ENCODE measurements at regions not wholly inside any gene's neighbourhood (a gene's known extent, or its start where the extent isn't known, plus 50 kb on each side); places are given as distances from the start of the nearest gene placed in this dataset.
"Not testable (repeated sequence)": the region's sequence is repeated elsewhere in the genome, so short reads cannot be mapped to it uniquely, and the experiment has no call there.

DNA sequence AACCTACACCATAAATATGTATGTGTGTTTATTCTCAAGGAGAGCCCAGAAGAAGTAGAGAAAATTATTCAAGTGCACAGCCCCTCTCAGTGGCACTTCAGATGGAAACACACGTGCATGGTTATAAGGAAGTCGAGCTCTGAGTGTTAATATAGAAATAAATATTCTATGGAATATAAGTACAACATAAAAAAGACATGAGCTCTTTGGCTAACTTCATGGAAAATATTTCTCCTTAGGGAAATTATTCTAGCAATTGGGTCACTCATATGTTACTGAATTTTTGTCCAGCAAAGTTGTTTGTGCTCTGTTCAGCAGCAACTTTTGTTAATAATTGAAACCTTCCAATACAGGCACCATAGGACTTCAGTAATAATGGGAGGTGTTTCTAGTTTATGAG lies 939.0 kb downstream of the LRFN5 start:
- DNase-seq, result no peak

DNA sequence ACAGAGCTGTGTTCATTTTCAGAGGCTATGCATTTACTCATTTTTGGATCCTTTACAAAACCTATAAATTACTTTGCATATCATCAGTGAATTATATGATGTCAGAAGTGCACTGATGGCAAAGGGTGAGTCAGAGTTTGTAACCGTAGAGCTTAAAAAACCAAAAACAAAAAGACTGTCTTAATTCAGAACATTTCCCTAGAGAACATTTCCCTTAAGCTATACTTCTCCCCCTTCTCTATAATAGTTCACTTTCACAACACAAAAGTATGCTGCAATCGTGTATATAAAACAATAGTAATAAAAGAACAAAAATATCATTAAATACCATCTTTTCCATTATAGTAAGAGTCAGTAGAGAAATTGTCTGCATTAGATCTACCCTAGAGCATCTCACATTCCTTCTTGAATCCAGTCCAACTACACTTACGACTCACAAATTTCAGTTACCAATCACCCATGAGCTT lies 934.9 kb downstream of the LRFN5 start:
- DNase-seq, result no peak

DNA sequence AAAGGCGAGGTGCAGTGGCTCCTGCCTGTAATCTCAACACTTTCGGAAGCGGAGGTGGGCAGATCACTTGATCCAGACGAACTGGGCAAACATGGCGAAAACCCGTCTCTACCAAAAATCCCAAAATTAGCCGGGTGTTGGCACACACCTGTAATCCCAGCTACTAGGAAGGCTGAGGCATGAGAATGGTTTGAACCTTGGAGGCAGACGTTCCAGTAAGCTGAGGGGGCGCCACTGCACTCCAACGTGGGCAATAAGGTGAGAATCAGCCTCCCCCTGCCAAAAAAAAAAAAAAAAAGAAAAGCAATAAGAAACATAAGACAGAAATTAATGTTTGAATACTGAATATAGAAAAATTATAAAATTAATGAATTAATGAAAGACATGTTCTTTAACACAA lies 928.7 kb downstream of the LRFN5 start:
- no peak for DNase-seq

DNA sequence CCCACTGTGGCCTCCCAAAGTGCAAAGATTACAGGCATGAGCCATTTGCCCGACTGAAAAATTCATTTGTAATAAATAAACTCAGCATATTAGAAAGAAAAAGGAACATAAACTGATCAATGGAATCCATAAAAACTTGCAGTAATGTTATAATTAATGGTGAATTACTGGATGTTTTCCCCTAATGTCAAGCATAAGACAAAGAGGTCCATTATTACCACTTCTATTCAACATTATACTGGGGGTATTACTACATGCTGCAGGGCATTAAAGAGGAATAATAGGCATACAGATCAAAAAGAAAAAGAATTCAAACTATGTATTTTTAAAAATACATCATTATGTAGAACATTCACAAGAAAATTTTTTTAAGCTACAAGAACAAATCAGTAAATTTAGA lies 926.8 kb downstream of the LRFN5 start:
- no peak for DNase-seq

DNA sequence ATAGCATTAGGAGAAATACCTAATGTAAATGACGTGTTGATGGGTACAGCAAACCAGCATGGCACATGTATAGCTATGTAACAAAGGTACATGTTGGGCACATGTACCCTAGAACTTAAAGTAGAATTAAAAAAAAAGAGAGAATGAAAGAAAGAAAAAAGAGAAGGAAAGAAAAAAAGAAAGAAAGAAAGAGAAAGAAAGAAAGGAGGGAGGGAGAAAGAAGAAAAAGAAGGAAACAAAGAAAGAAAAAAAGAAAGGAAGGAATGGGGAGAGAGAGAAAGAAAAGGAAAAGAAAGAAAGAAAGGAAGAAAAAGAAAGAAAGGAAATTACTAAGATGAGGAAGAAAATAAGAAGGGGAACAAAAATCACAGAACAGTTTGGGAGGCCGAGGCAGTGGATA lies 925.5 kb downstream of the LRFN5 start:
- no peak for DNase-seq

DNA sequence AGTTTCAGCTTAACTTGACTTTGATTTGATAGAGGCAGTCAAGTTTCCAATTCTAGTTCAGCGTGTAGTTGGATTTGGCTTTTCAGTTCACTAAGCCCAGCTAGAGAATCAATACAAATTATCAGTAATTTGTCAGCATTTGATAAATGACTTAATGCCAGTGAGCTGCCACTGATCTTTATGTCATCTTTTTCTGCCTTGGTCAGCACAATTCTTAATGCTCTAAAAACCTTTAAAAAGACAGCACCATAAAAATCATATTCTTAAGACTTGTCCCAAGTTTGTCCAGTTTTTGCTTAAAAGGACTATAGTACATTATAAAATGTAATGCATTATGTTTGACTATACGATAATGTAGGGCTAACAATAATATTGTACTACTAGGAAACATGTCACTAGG lies 920.5 kb downstream of the LRFN5 start:
- no peak for DNase-seq

DNA sequence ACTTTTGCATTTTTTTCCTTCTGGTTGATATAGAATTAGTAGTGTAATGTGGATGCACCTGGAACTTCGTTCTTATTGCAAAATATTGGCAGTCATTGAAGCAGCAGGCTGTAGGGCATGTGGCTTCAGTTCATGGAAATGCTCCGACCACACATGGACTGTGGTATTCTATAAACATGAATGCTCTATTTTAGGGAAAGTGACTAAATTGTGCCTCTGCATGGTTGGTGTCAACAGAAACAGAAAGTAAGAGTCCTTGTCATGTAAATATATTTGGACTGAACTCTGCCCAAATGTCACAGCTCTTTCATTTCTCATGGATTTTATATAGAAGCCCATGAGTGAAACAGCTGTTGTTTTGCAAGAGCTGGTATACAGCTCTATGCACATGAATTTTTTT lies 917.0 kb downstream of the LRFN5 start:
- no peak for DNase-seq

DNA sequence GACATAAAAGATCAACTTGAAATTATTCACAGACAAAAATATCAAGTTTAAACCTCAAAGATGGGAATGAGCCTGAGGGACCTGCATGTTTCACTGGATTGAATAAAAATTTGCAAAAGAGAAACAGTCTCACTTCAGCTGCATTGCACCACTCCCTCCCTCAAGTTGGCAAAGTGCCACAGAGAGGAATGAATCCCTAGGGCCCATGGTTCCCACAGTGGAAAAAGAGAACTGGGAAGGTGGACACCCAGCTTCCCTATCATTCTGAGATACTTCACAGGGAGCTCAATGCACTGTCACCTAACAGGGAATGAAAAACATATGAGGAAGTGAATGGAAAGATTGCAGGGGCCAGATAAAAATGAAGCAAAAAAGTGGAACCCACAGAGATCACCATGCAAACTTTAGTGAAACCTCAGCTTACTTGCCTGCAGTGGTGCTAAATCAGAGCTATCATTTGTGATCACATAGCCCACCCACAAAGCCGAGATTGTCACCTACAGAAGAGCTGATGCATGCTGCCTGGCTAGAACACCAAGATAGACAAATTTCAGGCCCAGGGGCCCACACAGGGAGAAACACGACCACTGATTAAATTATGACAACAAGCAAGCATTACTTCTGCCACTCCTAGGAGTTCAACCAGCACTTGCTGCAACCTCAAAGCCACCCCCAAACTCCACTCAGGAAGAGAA lies 911.3 kb downstream of the LRFN5 start:
- no peak for DNase-seq

DNA sequence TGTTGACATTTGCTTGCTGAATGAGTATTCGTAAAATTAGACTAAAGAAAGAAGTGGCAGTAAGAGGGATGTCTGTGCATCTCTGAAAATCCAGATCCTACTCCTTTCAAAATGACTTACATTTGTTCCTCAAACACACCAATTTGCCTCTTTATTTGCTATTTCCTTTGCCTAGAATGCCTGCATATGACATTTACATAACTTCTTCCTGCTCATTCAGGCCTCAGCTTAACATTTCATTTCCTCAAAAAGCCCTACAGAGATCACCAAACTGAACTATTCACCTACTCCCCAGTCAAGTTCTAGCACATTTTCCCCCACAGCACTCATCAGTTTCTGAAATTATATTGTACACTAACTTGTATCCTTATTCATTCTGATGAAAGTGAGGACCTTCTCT lies 907.2 kb downstream of the LRFN5 start:
- DNase-seq, result no peak

DNA sequence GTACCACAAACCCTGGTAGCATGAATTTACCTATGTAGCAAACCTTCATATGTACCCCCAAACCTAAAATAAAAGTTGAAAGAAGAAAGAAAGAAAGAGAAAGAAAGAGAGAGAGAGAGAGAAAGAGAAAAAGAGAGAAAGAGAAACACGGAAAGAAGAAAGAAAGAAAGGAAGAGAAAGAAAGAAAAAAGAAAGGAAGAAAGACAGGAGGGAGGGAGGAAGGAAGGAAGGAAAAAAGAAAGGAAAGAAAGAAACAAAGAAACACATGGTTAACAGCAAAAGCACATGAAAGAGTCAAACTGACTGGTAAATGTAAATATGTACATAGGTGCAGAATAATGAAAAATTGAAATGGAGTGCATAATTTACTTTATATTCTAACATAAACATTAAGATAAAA lies 903.4 kb downstream of the LRFN5 start:
- no peak for DNase-seq

DNA sequence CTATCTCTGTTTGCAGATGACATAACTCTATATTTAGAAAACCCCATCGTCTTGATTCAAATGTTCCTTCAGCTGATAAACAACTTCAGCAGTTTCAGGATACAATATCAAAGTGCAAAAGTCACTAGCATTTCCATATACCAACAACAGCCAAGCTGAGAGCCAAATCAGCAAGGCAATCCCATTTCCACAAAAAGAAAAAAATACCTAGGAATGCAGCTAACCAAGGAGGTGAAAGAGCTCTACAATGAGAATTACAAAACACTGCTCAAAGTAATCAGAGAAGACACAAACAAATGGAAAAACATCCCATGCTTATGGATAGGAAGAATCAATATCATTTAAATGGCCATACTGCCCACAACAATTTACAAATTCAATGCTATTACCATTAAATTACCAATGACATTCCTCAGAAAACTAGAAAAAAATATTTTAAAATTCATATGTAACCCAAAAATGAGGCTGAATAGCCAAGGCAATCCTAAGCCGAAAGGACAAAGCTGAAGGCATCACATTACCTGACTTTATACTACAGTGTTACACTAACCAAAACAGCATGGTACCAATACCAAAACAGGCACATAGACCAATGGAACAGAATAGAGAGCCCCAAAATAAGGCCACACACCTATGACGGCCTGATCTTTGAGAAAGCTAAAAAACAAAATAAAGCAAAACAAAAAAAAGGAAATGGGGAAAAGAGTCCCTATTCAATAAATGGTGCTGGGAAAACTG lies 901.7 kb downstream of the LRFN5 start:
- no peak for DNase-seq

DNA sequence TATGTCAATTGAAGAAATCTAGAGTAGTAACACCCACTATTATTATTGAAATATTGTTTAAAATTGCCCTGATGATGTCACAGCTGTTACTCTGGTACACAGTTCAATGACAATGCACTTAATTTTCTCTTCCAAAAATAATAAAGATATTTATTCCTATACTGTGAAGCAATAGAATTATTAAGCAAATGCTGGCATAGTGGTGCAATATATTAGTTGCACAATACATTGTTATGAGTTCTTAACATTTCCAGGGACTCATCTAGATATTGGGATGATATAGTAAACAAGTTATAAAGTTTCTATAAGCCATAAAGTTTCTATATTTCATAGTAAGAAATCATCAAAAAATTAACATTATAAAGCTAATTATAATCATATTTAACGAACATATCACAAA lies 897.8 kb downstream of the LRFN5 start:
- no peak for DNase-seq

DNA sequence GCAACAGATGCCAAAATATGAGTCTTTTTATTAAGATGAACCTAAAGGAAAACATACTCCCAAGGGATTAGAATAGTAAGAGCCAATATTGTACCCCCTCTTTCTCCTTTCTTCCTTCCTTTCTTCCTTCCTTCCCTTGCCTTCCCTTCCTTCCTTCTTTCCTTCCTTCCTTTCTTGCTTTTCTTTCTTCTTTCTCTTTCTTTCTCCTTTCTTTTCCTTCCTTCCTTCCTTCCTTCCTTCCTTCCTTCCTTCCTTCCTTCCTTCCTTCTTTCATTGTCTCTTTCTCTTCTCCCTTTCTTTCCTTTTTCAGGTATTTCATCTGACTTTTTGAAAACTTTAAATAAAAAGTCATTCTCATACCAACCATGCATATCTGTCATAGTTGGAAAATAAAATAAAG lies 892.5 kb downstream of the LRFN5 start:
- DNase-seq, result no peak

DNA sequence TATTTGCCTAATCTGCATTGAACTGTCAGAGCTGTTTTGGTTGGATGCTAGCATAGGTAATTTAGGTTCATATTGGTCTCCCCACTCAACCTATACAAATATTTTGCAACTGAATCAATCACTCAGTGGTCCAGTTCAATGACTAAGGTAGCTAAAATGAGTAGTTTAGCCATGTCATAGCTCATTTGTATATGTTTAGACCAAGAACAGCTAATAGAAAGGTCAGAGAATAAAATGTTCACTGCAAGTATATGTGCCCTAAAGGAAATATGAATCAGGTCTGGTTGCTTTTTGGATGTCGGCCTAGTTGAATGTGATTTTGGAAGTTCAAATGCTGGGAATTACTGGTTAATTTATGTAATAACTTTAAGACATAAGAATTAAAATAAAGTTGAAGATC lies 883.9 kb downstream of the LRFN5 start:
- no peak for DNase-seq

DNA sequence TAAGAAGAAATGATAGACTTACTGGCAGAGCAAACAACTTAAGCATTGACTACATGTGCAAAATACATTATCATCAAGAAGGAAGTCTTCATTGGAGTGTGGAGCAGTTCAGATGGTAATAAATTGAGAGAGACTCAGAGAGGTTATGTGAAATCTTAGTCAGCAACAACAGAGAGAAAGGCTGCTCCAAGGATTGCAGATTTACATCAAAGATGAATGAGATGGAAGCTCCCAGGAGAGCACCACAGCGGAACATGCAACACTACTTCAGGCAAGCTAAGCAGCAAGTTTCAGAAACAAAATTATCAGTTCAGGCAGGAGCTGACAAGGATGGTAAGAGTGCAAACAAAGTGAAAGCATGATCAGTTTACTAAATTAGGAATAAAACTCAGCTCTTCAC lies 882.3 kb downstream of the LRFN5 start:
- DNase-seq, result no peak

DNA sequence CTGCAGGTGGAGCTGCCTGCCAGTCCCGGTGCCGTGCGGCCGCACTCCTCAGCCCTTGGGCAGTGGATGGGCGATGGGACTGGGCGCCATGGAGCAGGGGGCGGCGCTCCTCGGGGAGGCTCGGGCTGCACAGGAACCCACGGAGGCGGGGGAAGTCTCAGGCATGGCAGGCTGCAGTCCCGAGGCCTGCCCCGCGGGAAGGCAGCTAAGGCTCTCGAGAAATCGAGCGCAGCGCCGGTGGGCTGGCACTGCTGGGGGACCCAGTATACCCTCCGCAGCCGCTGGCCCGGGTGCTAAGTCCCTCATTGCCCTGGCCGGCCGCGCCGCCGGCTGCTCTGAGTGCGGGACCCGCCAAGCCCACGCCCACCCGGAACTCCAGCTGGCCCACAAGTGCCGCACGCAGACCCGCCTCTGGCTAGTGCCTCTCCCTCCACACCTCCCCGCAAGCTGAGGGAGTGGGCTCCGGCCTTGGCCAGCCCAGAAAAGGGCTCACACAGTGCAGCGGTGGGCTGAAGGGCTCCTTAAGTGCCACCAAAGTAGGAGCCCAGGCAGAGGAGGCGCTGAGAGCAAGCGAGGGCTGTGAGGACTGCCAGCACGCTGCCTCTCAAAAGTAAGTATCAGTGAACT lies 875.8 kb downstream of the LRFN5 start:
- not testable (repeated sequence) for DNase-seq

DNA sequence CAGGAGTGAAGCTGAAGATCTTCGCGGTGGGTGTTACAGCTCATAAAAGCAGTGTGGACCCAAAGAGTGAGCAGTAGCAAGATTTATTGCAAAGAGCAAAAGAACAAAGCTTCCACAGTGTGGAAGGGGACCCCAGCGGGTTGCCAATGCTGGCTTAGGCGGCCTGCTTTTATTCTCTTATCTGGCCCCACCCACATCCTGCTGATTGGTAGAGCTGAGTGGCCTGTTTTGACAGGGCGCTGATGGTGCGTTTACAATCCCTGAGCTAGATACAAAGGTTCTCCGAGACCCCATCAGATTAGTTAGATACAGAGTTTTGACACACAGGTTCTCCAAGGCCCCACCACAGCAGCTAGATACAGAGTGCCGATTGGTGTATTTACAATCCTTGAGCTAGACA lies 875.0 kb downstream of the LRFN5 start:
- not testable (repeated sequence) for DNase-seq

DNA sequence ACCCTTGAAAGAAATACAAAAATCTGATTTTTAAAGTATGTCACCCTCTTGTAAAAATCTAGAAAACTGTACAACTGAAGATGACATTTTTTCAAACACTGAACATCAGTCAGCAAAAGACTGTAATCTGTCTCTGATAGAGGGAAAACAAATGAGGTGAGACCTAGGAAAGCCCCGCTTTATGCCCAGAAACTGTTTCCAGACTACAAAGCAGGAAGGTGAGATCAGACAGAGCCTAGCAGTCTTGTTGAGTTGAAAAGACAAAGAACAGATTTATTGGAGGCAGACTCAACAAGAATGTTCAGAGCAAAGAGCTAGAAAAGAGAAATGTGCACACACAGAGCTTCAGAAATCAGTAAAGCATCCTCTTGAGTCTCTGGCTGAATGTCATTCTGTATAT lies 873.6 kb downstream of the LRFN5 start:
- no peak for DNase-seq

DNA sequence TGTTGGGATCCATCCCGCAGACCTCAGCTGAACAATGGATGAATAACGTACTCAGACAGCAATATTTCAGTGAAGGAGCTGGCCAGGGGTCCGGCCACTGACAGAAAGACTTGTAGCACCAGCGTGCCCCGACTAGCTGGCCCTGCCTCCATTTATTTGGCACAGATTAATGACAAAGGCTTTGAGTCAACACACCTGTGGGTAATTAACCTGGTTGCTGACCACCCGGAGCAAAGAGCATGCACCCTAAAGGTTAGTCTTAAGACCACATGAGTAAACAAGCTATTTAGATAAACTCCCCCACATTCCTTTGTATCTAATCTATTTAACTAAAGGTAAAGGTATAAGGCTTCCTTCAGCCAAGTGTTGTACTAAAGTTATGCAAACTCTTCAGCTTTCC lies 868.6 kb downstream of the LRFN5 start:
- no peak for DNase-seq

DNA sequence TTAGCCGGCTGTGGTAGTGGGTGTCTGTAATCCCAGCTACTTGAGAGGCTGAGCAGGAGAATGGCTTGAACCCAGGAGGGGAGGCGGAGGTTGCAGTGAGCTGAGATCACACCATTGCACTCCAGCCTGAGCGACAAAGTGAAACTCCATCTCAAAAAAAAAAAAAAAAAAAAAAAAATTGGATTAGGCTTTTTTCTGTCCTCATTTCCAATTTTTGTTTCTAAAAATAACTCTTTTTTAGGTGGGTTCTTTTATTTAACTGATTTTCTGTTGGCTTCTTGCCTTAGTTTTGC lies 863.7 kb downstream of the LRFN5 start:
- no peak for DNase-seq

DNA sequence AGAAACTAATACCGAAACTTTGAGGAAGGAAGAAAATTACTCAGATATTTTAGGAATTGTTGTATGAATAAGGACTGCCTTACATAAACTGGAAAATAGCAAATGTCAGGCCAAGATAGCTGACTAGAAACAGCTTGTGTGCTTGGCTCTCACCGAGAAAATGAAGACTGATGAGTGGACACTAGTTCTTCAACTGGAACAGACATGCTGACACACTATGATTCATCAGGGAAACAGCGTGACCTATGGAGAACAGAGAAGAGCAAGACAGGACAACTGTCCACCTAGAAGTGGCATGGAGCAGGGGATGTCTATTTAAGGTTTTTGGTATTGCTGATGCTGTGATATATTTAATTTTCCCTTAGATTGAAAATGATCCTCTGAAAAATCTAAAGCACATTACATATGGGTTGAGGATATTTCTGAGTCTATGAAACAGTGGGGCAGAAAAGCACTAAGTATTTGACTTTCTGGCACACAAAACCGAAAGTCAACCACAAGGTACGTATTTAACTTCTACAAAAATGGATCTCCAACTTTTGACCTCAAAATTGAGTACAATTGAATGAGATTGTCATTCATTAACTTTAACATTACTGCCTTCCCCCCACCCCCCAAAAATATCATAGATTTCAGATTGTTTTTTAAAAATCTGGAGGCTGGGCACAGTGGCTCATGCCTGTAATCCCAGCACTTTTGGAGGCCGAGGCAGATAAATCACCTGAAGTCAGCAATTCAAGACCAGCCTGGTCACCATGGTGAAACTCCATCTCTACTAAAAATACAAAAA lies 863.2 kb downstream of the LRFN5 start:
- no peak for DNase-seq

DNA sequence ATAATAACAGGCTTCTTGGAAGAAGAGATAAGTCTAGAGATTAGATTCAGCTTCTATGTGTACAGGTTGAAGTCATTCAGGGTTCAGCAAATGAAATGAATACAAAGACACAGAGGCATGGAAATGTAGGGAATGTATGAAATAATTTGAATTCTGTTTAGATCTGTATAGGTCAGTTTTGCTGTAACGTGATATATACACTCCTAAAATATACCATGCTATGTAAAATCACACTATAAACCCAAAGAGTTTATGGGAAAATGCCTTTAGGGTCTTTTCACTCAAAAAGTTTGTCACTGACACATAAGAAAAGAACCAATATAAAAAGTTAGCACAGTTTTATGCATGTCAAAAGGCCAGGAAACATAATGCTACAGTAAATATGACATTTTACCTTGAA lies 854.0 kb downstream of the LRFN5 start:
- no peak for DNase-seq

DNA sequence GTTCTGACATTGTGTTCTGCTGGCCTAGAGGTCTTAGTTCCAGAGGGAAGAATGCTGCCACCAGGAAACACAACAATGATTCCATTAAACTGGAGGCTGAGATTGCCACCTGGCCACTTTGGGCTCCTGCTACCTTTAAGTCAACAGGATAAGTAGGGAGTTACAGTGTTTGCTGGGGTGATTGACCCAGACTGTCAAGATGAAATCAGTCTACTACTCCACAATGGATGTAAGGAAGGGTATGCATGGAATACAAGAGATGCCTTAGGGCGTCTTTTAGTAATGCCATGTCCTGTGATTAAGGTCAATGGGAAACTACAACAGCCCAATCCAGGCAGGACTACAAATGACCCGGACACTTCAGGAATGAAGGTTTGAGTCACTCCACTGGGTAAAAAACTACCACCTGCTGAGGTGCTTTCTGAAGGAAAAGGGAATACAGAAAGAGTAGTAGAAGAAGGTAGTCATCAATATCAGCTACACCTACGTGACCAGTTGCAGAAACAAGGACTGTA lies 852.6 kb downstream of the LRFN5 start:
- no peak for DNase-seq

DNA sequence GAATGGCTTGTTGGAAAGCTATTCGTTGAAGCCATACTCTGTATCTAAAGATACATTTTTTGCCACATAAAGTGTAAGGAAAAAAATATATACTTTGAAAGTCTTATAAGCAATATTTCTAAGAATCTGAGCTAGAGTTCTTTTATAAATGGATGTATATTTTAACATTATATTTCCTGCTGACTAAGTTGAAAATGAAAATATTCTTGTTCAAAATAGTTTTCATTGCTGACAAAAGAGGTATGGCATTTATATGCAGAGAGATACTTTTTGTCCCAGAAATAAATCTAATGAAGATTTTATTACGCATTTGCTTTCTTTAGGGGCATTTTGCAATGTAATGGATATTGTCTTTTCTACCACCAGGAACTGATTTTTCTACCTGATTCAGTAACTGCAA lies 834.9 kb downstream of the LRFN5 start:
- no peak for DNase-seq

Measured in activated CD4-positive, alpha-beta T cell treated with anti-CD3 and anti-CD28 coated beads, Interleukin-2, Interleukin-6, amounts not matched to agents 100 ng/mL and 50 ng/mL, durations not matched to agents 16 hours and 8 hours (primary cell).